Lower lobe of right lung (tissue), 2 donors: ENCODE measurements at regions not wholly inside any gene's neighbourhood (a gene's known extent, or its start where the extent isn't known, plus 50 kb on each side); places are given as distances from the start of the nearest gene placed in this dataset.

Experiments used
- ATAC-seq, 2 donors: fragments of 200-7000 bp; cut with Tn5 transposase; one replicate each; pipeline ENCODE4 v1.9.1; 2020 to 2022; ENCODE audit warnings: mild to moderate bottlenecking in 2 of 2, moderate library complexity in 2 of 2
- DNase-seq: peaks from one replicate; pipeline ENCODE4 v3.0.0-alpha.2; 2020
- H3K27ac ChIP-seq: fragments of 200-600 bp; one replicate; pipeline ENCODE4 v1.8.0; 2022
- H3K27me3 ChIP-seq: fragments of 200-600 bp; one replicate; pipeline ENCODE4 v1.8.0; 2022; ENCODE audit warnings: low read depth
- H3K36me3 ChIP-seq: fragments of 200-600 bp; one replicate; pipeline ENCODE4 v1.8.0; 2022; ENCODE audit warnings: mild to moderate bottlenecking
- H3K4me1 ChIP-seq: fragments of 200-600 bp; one replicate; pipeline ENCODE4 v1.8.0; 2022
- H3K4me3 ChIP-seq: fragments of 200-600 bp; one replicate; pipeline ENCODE4 v1.8.0; 2022; ENCODE audit warnings: mild to moderate bottlenecking
- H3K9me3 ChIP-seq: fragments of 200-600 bp; one replicate; pipeline ENCODE4 v1.8.0; 2022
- intact Hi-C: fragments of 100-400 bp; cut with DNase I; formaldehyde crosslinking; loops from one replicate; pipeline ENCODE4 v1.11.0; 2022
- TF ChIP-seq, protein P1 (sequence below): fragments of 200-600 bp; IDR thresholded peaks from one replicate; pipeline ENCODE4 v1.8.0; 2022; ENCODE audit warnings: antibody characterized with exemption, mild to moderate bottlenecking
- donor health status: DM: no; HTN: yes; CAD: no; lungs with severe emphysema.

DNA sequence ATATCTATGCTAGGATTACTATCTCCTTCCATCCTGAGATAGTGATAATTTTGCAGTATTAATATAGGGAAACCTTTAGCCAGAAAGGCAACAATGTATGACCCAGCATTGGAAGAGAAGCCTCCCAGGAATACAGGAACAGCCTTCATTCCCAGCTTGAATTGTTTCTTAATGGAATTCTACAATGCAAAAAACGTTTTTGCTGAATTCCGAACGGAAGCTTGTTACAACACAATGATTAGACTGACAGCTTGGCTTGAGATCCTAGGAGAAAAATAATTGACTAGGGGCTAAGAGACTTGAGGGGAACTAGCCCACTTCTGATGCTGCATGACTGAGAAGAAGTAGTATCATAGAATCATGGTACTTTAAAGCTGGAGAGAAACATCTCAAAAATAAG lies 140.2 kb downstream of the RSL24D1 start:
- no peak for ATAC-seq
- no peaks in the 10 kb centered on the region for H3K36me3 ChIP-seq
- no peak overlapping the region for H3K4me3 ChIP-seq
- TF ChIP-seq, protein P1, sequence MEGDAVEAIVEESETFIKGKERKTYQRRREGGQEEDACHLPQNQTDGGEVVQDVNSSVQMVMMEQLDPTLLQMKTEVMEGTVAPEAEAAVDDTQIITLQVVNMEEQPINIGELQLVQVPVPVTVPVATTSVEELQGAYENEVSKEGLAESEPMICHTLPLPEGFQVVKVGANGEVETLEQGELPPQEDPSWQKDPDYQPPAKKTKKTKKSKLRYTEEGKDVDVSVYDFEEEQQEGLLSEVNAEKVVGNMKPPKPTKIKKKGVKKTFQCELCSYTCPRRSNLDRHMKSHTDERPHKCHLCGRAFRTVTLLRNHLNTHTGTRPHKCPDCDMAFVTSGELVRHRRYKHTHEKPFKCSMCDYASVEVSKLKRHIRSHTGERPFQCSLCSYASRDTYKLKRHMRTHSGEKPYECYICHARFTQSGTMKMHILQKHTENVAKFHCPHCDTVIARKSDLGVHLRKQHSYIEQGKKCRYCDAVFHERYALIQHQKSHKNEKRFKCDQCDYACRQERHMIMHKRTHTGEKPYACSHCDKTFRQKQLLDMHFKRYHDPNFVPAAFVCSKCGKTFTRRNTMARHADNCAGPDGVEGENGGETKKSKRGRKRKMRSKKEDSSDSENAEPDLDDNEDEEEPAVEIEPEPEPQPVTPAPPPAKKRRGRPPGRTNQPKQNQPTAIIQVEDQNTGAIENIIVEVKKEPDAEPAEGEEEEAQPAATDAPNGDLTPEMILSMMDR, result no peak
- intact Hi-C loops, result no loop called here
- DNase-seq, result no peak
- no peaks in the 10 kb centered on the region for H3K27me3 ChIP-seq
- H3K27ac ChIP-seq, result no peak overlapping the region
- no peaks in the 10 kb centered on the region for H3K4me1 ChIP-seq
- no peaks in the 10 kb centered on the region for H3K9me3 ChIP-seq

DNA sequence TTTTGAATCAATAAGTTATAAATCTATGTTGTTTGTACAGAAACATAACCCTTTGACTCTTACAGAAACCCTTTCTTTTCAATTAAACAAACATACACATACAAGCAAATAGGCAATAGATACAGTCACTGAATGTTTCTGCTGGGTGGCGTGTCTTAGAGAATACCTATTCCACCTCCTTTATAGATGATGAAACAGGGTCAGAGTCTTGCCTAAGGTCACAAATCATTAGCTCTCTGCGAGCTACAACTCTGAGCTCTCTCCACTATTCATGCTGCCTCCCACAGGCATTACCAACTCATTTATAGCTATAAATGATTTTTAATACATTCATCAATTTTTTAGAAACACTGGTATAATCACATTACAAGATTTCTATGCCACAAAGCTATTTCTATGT lies 152.6 kb downstream of the RSL24D1 start:
- Histone ChIP-seq H3K4me3 (no peak overlapping the region), H3K4me1 (no peaks in the 10 kb centered on the region), H3K27me3 (no peaks in the 10 kb centered on the region), H3K9me3 (no peaks in the 10 kb centered on the region), H3K36me3 (no peaks in the 10 kb centered on the region), H3K27ac (no peak overlapping the region)
- no peak for DNase-seq
- ATAC-seq, result no peak
- TF ChIP-seq, protein P1, result no peak
- intact Hi-C loops, result no loop called here

DNA sequence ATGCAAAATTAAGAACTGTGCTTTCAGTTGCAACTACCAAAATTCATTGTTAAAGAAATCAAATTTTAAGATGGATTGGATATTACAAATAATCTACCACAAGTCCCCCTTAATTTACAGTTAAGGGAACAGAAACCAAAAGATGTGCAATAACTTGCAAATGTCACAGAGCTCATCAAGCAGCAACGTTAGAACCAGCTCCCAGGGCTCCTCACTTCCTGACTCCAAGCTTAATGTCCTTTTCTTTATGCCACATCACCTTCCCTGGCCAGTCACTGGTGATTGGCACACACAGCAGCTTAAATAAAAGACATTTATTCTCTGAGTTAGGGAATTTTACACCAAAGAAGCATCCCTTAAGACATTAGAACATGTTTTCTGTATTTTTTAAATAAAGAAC lies 159.7 kb downstream of the RSL24D1 start:
- Histone ChIP-seq H3K27me3 (no peaks in the 10 kb centered on the region), H3K4me3 (no peak overlapping the region), H3K36me3 (no peaks in the 10 kb centered on the region), H3K4me1 (no peaks in the 10 kb centered on the region), H3K9me3 (no peaks in the 10 kb centered on the region), H3K27ac (no peak overlapping the region)
- TF ChIP-seq, protein P1, result no peak
- intact Hi-C loops, result no loop called here
- ATAC-seq (no peak), DNase-seq (no peak)

DNA sequence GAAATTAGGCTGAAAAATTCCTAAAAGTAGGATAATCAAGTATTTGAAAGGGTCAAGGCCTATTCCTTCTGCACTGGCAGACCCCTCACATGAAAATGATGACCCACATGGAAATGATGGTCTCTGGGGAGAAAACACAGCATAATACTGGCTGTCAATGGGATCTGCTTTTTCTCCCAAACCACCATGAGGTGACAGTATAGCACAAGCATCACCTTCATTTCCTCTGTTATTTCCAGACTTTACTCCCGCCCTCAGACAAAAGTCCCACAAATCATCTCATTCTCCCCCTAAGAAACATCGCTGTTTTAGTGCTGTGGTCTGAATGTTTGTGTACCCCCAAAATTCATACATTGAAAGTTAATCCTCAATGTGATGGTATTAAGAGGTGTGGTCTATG lies 161.0 kb downstream of the RSL24D1 start:
- H3K36me3 ChIP-seq, result no peaks in the 10 kb centered on the region
- intact Hi-C loops, result no loop called here
- H3K4me1 ChIP-seq, result no peaks in the 10 kb centered on the region
- no peak overlapping the region for H3K27ac ChIP-seq
- H3K4me3 ChIP-seq, result no peak overlapping the region
- ATAC-seq, result no peak
- H3K9me3 ChIP-seq, result no peaks in the 10 kb centered on the region
- TF ChIP-seq, protein P1, result no peak
- DNase-seq, result no peak
- no peaks in the 10 kb centered on the region for H3K27me3 ChIP-seq

DNA sequence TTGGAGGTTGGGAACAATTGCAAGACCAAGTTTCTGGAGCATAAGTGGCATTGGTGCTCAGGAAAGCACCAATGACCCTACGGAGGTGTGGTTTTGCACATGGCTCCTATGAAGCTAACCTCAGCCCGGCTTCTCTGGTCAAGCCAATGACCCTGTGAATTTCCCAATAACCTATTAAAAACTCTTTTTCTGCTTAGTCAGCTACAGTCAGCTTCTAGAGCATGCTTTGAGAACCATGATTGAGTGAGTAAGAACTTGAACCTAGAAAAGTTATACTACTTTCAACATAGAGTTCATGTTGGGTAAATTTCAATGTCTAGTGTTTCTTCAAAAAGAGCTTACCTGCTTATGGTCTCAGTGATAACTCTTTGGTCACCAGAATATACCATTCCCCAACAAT lies 163.2 kb downstream of the RSL24D1 start:
- intact Hi-C loops, result no loop called here
- no peaks in the 10 kb centered on the region for H3K9me3 ChIP-seq
- ATAC-seq (no peak), DNase-seq (no peak)
- TF ChIP-seq, protein P1, result no peak
- no peak overlapping the region for H3K4me3 ChIP-seq
- H3K27ac ChIP-seq, result no peak overlapping the region
- no peaks in the 10 kb centered on the region for H3K27me3 ChIP-seq
- H3K36me3 ChIP-seq, result no peaks in the 10 kb centered on the region
- H3K4me1 ChIP-seq, result no peaks in the 10 kb centered on the region

DNA sequence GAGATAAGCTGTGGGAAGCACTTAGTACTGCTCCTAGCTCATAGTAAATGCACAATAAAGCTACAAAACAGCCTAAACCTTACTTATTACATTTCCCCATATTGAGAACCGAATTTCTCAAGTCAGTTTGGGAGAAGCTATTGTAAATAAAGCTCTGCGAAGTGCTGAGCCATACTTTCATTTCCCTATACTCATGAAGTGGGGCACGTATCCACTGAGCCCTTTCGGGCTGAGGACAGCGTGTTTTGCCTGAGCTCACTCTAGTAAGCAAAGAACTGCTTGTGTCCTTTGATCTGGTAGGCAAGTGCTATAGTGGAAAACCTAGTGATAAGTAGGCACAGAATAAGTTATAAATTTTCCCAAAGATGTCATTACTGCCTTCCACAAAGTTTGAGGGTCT lies 165.0 kb downstream of the RSL24D1 start:
- ATAC-seq (no peak), DNase-seq (no peak)
- no peaks in the 10 kb centered on the region for H3K36me3 ChIP-seq
- TF ChIP-seq, protein P1, result no peak
- no peaks in the 10 kb centered on the region for H3K27me3 ChIP-seq
- no peaks in the 10 kb centered on the region for H3K4me1 ChIP-seq
- H3K9me3 ChIP-seq, result no peaks in the 10 kb centered on the region
- no peak overlapping the region for H3K4me3 ChIP-seq
- intact Hi-C loops, result no loop called here
- no peak overlapping the region for H3K27ac ChIP-seq
